GM18907 (cell line): ENCODE measurements at regions not wholly inside any gene's neighbourhood (a gene's known extent, or its start where the extent isn't known, plus 50 kb on each side); places are given as distances from the start of the nearest gene placed in this dataset.
"Not testable (repeated sequence)": the region's sequence is repeated elsewhere in the genome, so short reads cannot be mapped to it uniquely, and the experiment has no call there.

Experiments
- ATAC-seq: cut with Tn5 transposase; IDR thresholded peaks from one replicate; pipeline ENCODE4 v1.9.1; 2021; ENCODE audit warnings: mild to moderate bottlenecking, moderate library complexity; ENCODE audit not compliant: unreplicated experiment

DNA sequence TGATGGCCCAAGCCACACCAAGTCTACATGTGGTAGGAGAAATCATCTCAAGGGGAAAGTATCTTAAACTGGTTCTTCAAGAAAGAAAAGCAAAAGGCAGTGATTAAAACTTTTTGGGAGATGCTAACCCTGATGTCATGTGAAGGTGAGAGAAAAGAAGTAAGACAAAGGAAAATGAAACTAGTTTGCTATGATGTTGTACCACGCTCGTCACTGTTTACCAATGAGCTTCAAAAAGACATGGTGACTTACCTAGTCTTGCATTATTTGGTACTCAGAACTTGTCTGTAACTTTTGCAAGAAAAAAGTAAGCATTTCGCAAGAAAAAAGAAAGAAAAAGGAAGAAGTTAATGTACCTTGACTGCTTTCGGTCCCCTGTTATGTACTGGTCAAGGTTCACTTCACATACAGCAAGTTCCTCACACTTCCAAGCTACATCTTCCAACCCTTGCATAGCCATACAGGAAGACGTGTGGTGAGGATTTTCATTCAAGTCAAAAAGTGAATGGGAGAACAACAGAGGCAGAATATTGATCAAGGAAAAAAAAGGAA is 739.3 kb downstream of the NR2F1-AS1 start:
- no peak for ATAC-seq

DNA sequence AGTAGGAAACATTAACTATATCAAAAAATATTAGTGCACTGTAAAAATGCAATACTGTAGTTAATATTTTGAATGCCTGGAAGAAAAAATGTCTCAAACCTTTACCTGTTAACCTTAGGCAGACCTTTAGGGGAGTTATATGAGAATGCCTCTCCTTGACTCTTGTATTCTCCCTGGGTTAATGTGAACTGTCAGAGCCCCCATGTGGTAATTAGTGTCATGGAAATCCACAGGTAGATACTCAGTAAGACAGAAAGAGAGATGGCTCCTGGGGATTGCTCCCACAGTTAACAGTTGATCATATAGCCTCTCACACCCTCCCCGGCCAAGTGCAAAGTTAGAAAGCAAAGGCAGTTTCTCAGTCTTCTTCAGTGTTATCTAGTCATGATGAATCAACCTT is 742.8 kb downstream of the NR2F1-AS1 start:
- no peak for ATAC-seq

- no peak for ATAC-seq
These were observed 743.9 kb downstream of the NR2F1-AS1 start for GRCh38 chr5:92836855-92837755.

DNA sequence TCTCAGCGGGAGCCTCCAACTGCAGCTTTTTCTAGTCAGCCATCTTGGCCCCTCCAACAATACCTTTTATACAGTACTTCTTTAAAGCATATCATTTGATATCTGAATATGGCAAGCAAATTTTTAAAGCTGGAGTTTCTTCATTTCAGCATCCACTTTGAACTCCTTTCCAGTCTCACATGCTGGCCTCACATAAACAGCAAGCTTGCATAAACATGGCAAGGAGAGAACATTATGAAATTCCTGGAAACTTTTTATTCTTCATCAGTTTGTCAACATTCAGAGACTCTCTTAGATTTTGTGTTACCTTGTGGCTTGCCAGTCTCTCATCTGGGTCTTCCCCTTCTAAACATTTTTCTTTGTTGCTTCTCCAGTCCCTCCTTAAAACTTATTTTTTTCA is 745.3 kb downstream of the NR2F1-AS1 start:
- ATAC-seq: no peak

DNA sequence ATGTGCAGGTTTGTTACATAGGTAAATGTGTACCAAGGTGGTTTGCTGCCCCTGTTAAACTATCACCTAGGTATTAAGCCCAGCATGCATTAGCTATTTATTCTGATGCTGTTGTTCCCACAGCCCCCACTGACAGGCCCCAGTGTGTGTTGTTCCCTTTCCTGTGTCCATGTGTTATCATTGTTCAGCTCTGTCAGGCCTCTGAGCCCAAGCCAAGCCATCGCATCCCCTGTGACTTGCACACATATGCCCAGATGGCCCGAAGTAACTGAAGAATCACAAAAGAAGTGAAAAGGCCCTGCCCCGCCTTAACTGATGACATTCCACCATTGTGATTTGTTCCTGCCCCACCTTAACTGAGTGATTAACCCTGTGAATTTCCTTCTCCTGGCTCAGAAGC is 757.5 kb downstream of the NR2F1-AS1 start:
- ATAC-seq: not testable (repeated sequence)

DNA sequence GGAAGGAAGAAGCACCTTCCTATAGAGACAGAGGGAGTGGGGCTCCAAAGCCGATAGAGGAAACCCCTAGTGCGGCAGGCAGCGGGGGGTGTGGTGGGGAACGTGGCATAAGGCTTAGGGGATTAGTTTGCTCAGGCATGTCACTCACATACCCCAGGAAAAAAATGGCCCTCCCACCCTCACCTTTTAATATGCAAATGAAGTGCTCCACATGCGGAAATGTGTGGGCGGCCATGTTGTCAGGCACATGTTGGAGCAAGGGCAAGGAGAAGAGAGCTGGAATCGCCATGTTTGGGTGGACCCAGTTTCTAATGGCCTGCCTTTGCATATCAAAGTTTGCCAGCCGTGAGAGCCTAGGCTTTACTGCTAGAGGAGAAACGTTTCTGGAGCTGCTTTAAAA is 758.8 kb downstream of the NR2F1-AS1 start:
- no peak for ATAC-seq

GRCh38 chr5:92809855-92810465 is 771.1 kb downstream of the NR2F1-AS1 start:
- no peak for ATAC-seq

DNA sequence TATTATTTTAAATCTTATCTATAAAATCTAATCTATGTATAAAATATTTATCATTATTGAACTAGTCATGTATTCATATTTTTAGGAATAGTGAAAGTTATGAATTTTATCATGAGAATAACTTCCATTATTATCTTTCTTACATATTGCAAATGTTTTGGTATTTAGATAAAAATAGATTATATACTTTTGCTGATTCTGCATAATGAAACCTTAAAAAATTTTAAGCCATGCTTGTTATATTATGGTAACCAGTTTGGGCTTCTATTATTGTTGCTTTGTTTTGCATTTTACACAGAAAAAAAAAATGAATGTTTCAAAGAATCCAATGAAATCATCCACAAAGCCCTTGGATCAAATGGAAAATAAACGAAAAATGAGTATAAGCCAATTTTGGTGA is 772.5 kb downstream of the NR2F1-AS1 start:
- no peak for ATAC-seq

- no peak for ATAC-seq
These were observed 773.9 kb downstream of the NR2F1-AS1 start for GRCh38 chr5:92807085-92807484.

DNA sequence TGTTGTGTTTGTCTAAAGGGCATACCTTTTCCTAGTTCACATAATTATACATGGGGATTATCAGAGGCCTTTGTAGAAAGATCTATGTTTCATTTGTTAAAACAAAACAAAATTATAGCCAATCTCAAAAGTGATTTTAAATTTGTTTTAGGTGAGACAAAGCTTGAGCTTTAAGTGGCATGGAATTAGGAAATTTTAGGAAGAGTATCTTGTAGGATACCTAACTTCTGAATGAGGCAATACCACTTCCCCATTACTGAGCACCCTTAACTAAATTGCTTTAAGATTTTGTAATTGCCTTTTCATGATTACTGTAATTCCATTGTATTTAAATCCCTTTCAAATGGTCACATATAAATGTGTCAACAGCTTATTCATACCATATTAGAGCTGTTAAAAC is 775.6 kb downstream of the NR2F1-AS1 start:
- ATAC-seq: no peak

GRCh38 chr5:92801911-92802310 is 779.1 kb downstream of the NR2F1-AS1 start:
- no peak for ATAC-seq

- ATAC-seq: no peak
These were observed 780.7 kb downstream of the NR2F1-AS1 start for GRCh38 chr5:92800365-92800764.

DNA sequence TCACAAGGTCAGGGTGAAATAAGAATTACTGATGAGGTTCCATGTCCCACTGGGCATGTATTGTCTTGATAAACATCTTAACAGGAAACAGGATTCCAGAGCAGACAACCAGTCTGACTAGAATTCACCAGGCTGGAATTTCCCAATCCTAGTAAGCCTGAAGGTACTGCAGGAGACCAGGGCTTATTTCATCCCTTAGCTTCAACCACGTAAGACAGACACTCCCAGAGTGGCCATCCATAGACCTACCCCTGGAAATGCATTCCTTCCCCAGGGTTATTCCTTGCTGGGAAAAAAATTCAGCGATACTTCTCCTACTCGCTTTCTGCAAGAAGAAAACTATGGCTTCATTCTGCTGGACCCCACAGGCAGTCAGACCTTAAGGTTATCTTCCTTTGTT is 785.4 kb downstream of the NR2F1-AS1 start:
- ATAC-seq: no peak

DNA sequence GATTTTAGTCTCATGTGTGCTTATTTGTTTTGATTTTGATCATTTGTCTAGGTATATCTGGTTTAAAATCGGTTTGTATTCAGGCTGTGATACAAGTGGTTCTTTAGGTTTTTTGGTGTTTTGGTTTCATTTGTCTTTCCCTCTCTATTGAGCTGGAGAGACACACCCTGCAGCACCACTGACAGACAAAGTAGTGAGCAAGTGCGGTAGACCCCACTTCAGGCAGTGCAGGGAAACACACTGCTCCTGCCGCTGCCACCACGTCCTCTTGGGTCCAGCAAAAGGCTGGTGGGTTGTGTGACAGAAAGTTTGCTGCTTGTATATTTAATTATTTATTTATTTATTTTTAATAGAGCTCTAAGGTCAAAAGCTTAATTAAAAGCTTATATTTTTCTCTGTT is 801.0 kb downstream of the NR2F1-AS1 start:
- ATAC-seq: no peak

DNA sequence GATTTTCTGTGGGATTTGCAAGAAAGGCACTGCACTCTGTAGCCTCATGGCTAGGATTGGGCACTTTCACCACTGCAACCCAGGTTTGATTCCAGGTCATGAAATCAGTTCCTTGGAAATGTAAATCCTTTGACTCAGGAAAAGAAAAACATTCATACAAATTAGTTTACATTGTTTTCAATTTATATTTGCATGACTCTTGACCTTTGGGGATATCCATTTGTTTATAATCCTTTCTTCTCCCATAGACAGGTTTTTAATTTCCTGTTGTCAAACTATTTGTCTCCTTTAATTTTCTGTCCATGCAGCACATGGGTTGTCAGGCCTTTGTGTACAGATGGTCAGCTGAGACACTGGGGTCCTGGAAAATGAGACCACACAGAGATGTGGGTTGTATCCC is 801.5 kb downstream of the NR2F1-AS1 start:
- ATAC-seq: no peak

GRCh38 chr5:92778261-92778660 is 802.8 kb downstream of the NR2F1-AS1 start:
- ATAC-seq: no peak

DNA sequence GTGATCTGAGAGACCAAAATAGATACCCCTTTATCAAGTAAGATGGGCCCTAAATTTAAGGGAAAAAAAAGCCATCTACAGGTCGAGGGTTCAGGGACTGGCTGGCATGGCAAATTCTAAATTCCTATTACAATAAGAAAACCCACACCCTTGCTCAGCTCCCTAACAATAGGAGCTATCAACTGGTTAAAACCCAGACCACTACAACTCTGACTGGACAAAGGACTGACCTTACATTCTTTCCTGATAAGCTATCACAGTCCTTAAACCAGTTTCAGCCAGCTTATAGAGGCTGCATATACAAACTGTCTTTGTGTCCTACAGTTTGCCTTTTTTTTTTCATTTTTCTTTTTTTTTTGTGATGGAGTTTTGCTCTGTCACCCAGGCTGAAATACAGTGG is 803.6 kb downstream of the NR2F1-AS1 start:
- no peak for ATAC-seq

GRCh38 chr5:92775711-92776615 is 805.1 kb downstream of the NR2F1-AS1 start:
- ATAC-seq: no peak

GRCh38 chr5:92769978-92770377 is 811.0 kb downstream of the NR2F1-AS1 start:
- no peak for ATAC-seq

- no peak for ATAC-seq
These were observed 819.4 kb downstream of the NR2F1-AS1 start for GRCh38 chr5:92761585-92761984.

DNA sequence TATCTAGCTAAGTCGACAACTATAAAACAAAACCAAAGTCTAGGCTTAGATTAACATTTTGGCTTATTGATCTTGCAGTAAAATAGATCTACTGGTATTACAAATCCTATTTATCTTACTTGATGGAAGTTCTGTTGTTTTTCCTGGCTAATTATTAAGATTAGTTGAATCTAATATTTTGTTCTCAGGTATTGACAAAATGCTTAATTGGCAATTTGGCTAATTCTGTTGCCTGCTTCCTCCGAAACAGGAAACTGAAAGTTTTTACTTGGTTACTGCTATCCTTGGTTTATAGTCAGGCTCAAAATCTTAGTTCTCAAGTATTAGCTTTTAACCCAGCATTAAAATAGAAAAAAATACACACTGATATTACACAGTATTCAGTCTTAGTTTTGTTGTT is 820.5 kb downstream of the NR2F1-AS1 start:
- no peak for ATAC-seq
